Lung (tissue), 11 donors: ENCODE measurements at regions not wholly inside any gene's neighbourhood (a gene's known extent, or its start where the extent isn't known, plus 50 kb on each side); places are given as distances from the start of the nearest gene placed in this dataset.

Experiments
- ATAC-seq: fragments of 200-7000 bp; cut with Tn5 transposase; one replicate; pipeline ENCODE4 v1.9.1; 2020; ENCODE audit warnings: moderate number of reproducible peaks; ENCODE audit not compliant: insufficient read depth, low FRiP score
- DNase-seq, 3 donors: peaks; one replicate each; pipeline ENCODE4 v3.0.0-alpha.2; 2013 to 2017
- H3K27ac ChIP-seq, 2 donors: one replicate each; pipeline ENCODE4 v1.5.1; 2013; ENCODE audit warnings: mild to moderate bottlenecking in 2 of 2, moderate library complexity in 2 of 2, control low read depth in 1 of 2, inconsistent platforms in 1 of 2, low read depth in 1 of 2, low read length in 1 of 2
- H3K27me3 ChIP-seq, 3 donors: one replicate each; pipeline ENCODE4 v1.5.1; 2013; ENCODE audit warnings: low read length in 2 of 3; ENCODE audit not compliant: control insufficient read depth in 3 of 3, insufficient read depth in 3 of 3
- H3K36me3 ChIP-seq, 4 donors: one replicate each; pipeline ENCODE4 v1.5.1; 2013; ENCODE audit warnings: low read length in 4 of 4, mild to moderate bottlenecking in 1 of 4, moderate library complexity in 1 of 4; ENCODE audit not compliant: control insufficient read depth in 4 of 4, insufficient read depth in 4 of 4
- H3K4me1 ChIP-seq, 5 donors: one replicate each; pipeline ENCODE4 v1.5.1; 2013; ENCODE audit warnings: low read length in 5 of 5, mild to moderate bottlenecking in 2 of 5, moderate library complexity in 1 of 5; ENCODE audit not compliant: control insufficient read depth in 5 of 5, insufficient read depth in 5 of 5
- H3K4me3 ChIP-seq: one replicate; pipeline ENCODE4 v1.5.1; 2013; ENCODE audit warnings: mild to moderate bottlenecking, control low read depth, moderate library complexity
- H3K9ac ChIP-seq, 2 donors: one replicate each; pipeline ENCODE4 v1.5.1; 2013; ENCODE audit warnings: low read length in 2 of 2, control low read depth in 1 of 2; ENCODE audit not compliant: insufficient read depth in 1 of 2
- H3K9me3 ChIP-seq, 4 donors: one replicate each; pipeline ENCODE4 v1.5.1; 2013; ENCODE audit warnings: low read length in 3 of 4, mild to moderate bottlenecking in 1 of 4, moderate library complexity in 1 of 4; ENCODE audit not compliant: control insufficient read depth in 4 of 4, insufficient read depth in 3 of 4
- WGBS, 2 donors: extraction: QIAGEN DNeasy Blood & Tissue Kit; methylation state at CpG; one replicate each; pipeline ENCODE4 v1.1.7; 2013; 5-methylcytosine and 5-hydroxymethylcytosine counted together
- TF ChIP-seq, protein P1 (sequence below): IDR thresholded peaks from 2 replicates; pipeline ENCODE4 v1.5.1; 2012; ENCODE audit warnings: mild to moderate bottlenecking; ENCODE audit errors: control extremely low read depth, extremely low read depth
- donor health status: control.
- donor health status: control.
- donor health status: Bipolar disorder and iron deficiency.
- donor health status: healthy.
- donor health status: DM: yes; HTN: yes; CAD: no.

DNA sequence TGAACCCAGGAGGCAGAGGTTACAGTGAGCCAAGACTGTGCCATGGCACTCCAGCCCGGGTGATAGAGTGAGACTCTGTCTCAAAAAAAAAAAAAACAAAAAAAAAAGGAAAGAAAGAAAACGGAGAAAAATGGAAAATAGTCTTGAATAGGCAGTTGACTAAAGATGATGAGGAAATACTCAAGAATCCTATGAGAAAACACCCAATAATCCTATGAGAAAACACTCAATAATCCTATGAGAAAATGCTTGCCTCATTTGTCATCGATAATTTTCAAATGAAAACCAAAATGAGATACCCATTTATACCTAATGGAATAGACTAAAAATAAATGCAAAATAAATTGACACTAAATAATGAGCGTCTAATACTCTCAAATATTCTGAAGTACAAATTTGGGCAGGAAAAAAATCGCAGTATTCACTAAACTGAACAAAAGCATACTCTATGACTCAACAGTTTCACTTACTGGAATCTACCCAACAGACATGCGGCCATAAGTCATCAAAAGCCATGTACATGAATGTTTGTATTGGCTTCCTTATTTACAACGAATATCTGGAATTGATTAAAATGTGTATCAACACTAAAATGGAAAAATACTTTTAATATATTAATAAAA is 733.9 kb upstream of the CHRM3 start:
- Histone ChIP-seq H3K4me3 (no peak overlapping the region), H3K27me3 (no peaks in the 10 kb centered on the region), H3K27ac (no peak overlapping the region), H3K36me3 (no peaks in the 10 kb centered on the region), H3K4me1 (no peaks in the 10 kb centered on the region), H3K9me3 (no peaks in the 10 kb centered on the region), H3K9ac (no peak overlapping the region)
- ATAC-seq (no peak), DNase-seq (no peak)
- WGBS, 2 donors = 83 to 85% methylated on average over 7 of the region's 7 CpGs
- TF ChIP-seq, protein P1, sequence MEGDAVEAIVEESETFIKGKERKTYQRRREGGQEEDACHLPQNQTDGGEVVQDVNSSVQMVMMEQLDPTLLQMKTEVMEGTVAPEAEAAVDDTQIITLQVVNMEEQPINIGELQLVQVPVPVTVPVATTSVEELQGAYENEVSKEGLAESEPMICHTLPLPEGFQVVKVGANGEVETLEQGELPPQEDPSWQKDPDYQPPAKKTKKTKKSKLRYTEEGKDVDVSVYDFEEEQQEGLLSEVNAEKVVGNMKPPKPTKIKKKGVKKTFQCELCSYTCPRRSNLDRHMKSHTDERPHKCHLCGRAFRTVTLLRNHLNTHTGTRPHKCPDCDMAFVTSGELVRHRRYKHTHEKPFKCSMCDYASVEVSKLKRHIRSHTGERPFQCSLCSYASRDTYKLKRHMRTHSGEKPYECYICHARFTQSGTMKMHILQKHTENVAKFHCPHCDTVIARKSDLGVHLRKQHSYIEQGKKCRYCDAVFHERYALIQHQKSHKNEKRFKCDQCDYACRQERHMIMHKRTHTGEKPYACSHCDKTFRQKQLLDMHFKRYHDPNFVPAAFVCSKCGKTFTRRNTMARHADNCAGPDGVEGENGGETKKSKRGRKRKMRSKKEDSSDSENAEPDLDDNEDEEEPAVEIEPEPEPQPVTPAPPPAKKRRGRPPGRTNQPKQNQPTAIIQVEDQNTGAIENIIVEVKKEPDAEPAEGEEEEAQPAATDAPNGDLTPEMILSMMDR = no peak

DNA sequence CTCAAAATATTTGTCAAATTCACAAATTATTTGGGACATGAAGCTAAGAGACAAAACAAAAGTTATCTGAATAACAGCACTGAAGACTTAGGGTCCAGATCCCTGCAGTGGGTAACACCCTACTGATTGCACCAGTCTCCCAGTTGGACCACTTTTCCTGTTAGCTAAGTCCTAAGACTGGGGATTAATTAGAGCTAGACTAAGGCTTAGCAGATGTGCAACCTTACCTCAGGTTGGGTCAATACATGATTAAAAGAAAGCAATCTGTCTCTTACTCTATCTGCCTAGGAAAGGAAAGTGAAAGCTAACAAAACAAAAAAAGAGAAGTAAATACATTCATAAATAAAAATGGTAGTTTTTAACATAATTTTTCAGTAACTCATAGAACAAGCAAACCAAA is 737.2 kb upstream of the CHRM3 start:
- H3K9me3 ChIP-seq = no peaks in the 10 kb centered on the region
- TF ChIP-seq, protein P1 = no peak
- no peak for ATAC-seq
- no peak overlapping the region for H3K9ac ChIP-seq
- no peak for DNase-seq
- no peaks in the 10 kb centered on the region for H3K4me1 ChIP-seq
- no peak overlapping the region for H3K27ac ChIP-seq
- no peaks in the 10 kb centered on the region for H3K27me3 ChIP-seq
- no peaks in the 10 kb centered on the region for H3K36me3 ChIP-seq
- H3K4me3 ChIP-seq = no peak overlapping the region

DNA sequence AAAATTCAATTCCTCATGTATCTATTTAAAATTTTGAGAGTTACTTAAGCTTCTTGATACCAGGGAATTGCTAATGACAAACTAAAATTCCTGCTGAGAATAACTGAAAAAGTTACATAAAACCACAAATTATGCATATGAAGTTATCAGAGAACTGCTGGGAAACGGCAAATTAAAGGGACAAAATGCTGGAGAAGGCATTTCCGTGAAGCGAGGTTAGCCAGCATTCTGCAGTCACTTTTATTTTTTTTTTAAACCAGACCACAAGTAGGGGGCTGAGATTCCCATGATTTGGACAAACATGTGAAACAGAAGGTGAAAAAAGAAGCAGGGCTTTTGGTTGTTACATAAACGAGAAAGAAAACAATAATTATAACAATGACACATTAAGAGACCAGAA is 737.6 kb upstream of the CHRM3 start:
- no peak overlapping the region for H3K4me3 ChIP-seq
- H3K4me1 ChIP-seq = no peaks in the 10 kb centered on the region
- H3K27me3 ChIP-seq = no peaks in the 10 kb centered on the region
- ATAC-seq = no peak
- TF ChIP-seq, protein P1 = no peak
- H3K27ac ChIP-seq = no peak overlapping the region
- no peaks in the 10 kb centered on the region for H3K36me3 ChIP-seq
- WGBS, 2 donors = 80 to 87% methylated on average over 4 of the region's 4 CpGs
- H3K9ac ChIP-seq = no peak overlapping the region
- no peaks in the 10 kb centered on the region for H3K9me3 ChIP-seq
- no peak for DNase-seq

DNA sequence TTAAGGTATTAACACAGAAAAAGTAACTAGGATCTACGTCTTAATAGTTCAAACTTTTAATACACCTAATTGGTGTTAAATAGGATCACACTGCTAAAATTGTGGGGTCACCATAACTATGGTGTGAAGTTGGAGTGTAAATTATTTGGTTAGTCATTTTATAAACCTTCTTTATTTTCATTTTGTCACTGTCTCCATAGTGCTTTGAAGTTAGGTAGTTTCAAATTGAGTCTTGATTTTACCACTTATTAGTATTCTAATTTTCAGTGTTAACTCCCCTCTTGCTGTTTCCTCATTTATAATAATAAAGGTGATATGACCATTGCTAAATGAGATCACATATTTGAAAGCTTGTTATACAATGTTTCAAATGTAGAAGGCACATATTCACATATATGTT is 738.1 kb upstream of the CHRM3 start:
- TF ChIP-seq, protein P1 = no peak
- Histone ChIP-seq H3K4me1 (no peaks in the 10 kb centered on the region), H3K9ac (no peak overlapping the region), H3K27me3 (no peaks in the 10 kb centered on the region), H3K4me3 (no peak overlapping the region), H3K27ac (no peak overlapping the region), H3K9me3 (no peaks in the 10 kb centered on the region), H3K36me3 (no peaks in the 10 kb centered on the region)
- DNase-seq (no peak), ATAC-seq (no peak)
- 56 to 69% methylated on average over 1 of the region's 1 CpG for WGBS, 2 donors
